ENCODE measurements at regions not wholly inside any gene's neighbourhood (a gene's known extent, or its start where the extent isn't known, plus 50 kb on each side); places are given as distances from the start of the nearest gene placed in this dataset.

DNA sequence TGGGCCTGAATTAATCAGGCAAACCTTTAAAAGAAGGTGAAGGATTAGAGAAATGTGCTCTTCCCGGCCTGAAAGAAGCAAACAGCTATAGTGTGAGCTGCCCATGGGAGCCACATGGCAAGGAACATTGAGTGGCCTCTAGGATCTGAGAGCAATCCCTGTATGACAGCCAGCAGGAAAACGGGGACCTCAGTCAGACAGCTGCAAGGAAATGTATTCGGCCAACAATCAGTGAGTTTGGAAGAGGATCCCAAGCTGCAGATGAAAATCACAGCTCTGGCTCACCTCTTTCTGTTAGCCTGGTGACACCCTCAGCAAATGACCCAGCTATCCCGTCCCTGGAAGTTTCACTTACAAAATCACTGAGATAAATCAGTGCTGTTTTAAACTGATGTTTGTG is 309.2 kb downstream of the SH3GL2 start:
- no peak for TF ChIP-seq NONO (IDR thresholded peaks at IDR 0.05; ENCODE audit: low read depth in 2 of 2, low read length in 1 of 2)
- TF ChIP-seq ZNF431 (CRISPR knock-in tag; IDR thresholded peaks at IDR 0.05) = no peak
- TF ChIP-seq KLF16 (IDR thresholded peaks at IDR 0.05) = no peak
- TF ChIP-seq SMAD3 (CRISPR knock-in tag; conservative IDR thresholded peaks at IDR 0.05) = no peak
- no peak for TF ChIP-seq TAF1 (IDR thresholded peaks at IDR 0.05; ENCODE audit: control insufficient read depth, extremely low read depth, insufficient read depth, low read length, severe bottlenecking)
- no peak for TF ChIP-seq U2AF2 (optimal IDR thresholded peaks at IDR 0.05; ENCODE audit: low read depth, low read length)
- TF ChIP-seq EHMT2 (IDR thresholded peaks at IDR 0.05) = no peak
- no peak for TF ChIP-seq CTCF (IDR thresholded peaks at IDR 0.05 in 2 of 3, conservative IDR thresholded peaks at IDR 0.05 in 1 of 3; ENCODE audit: insufficient read depth in 2 of 3, low read depth in 1 of 3, low read length in 3 of 3)
- no peak for TF ChIP-seq REST (IDR thresholded peaks at IDR 0.05; ENCODE audit: borderline replicate concordance)
- TF ChIP-seq REST (CRISPR knock-in tag; IDR thresholded peaks at IDR 0.05; ENCODE audit: low read depth) = no peak
- TF ChIP-seq HMG20B (CRISPR knock-in tag; IDR thresholded peaks at IDR 0.05) = no peak
- TF ChIP-seq ESRRA (IDR thresholded peaks at IDR 0.05; ENCODE audit: borderline replicate concordance, low read depth) = no peak
- TF ChIP-seq HOXB6 (CRISPR knock-in tag; IDR thresholded peaks at IDR 0.05; ENCODE audit: borderline replicate concordance) = no peak
- no peak for TF ChIP-seq NFATC3 (IDR thresholded peaks at IDR 0.05)

All from K562 (cell line).